SK-N-SH (cell line): ENCODE measurements at regions not wholly inside any gene's neighbourhood (a gene's known extent, or its start where the extent isn't known, plus 50 kb on each side); places are given as distances from the start of the nearest gene placed in this dataset.

Experiments used
- CTCF ChIA-PET: fragments of 300-600, 350-600 bp; formaldehyde crosslinking; extraction: SDS; loops from one replicate; lab custom pipeline; 2021; lab: Yijun Ruan, JAX
- POLR2A ChIA-PET: fragments of 350-600 bp; sonication (Branson Sonifier 250); formaldehyde crosslinking; extraction: SDS; loops from one replicate; lab custom pipeline; 2020; ENCODE audit warnings: antibody characterized with exemption, inconsistent platforms; lab: Yijun Ruan, JAX
- DNase-seq: peaks from one replicate; pipeline ENCODE4 v3.0.0; 2012
- H2AFZ ChIP-seq: fragments of 200-600 bp; sonication (generic); 2 replicates; pipeline ENCODE4 v1.8.1; 2016; ENCODE audit warnings: antibody characterized with exemption, mild to moderate bottlenecking, low read depth
- H3F3A ChIP-seq: fragments of 200-600 bp; sonication (generic); replicated peaks from 2 replicates; pipeline ENCODE3; 2016; ENCODE audit warnings: antibody characterized with exemption, mild to moderate bottlenecking; ENCODE audit not compliant: insufficient read depth
- H3K27ac ChIP-seq, 2 experiments: fragments of 200-500 bp in 1 of 2; fragments of 200-600 bp in 1 of 2; sonication (Bioruptor generic) in 1 of 2; sonication (generic), shearing (Covaris generic) in 1 of 2; 2 replicates each; pipeline versions ENCODE4 v1.5.1 to v1.6.1; 2014 to 2016; ENCODE audit warnings: low read depth in 2 of 2, inconsistent platforms in 1 of 2, low read length in 1 of 2, mild to moderate bottlenecking in 1 of 2, mixed read lengths in 1 of 2
- H3K27me3 ChIP-seq: fragments of 200-600 bp; sonication (generic), shearing (Covaris generic); 2 replicates; pipeline ENCODE4 v1.6.1; 2016; ENCODE audit warnings: mixed run types; ENCODE audit not compliant: insufficient read depth
- H3K36me3 ChIP-seq, 2 experiments: fragments of 200-500 bp in 1 of 2; fragments of 200-600 bp in 1 of 2; sonication (Bioruptor generic) in 1 of 2; sonication (generic) in 1 of 2; replicated peaks in 1 of 2; 2 replicates each; pipeline versions ENCODE3 to v1.5.1; 2014 to 2016; ENCODE audit warnings: low read length in 1 of 2, mild to moderate bottlenecking in 1 of 2; ENCODE audit not compliant: insufficient read depth in 2 of 2, control insufficient read depth in 1 of 2
- H3K4me1 ChIP-seq, 2 experiments: fragments of 200-500 bp in 1 of 2; fragments of 200-600 bp in 1 of 2; sonication (Bioruptor generic) in 1 of 2; sonication (generic), shearing (Covaris generic) in 1 of 2; 2 replicates each; pipeline versions ENCODE4 v1.5.1 to v1.6.1; 2014 to 2016; ENCODE audit warnings: low read depth in 1 of 2, low read length in 1 of 2, mixed run types in 1 of 2; ENCODE audit not compliant: insufficient read depth in 2 of 2, control insufficient read depth in 1 of 2
- H3K4me2 ChIP-seq: fragments of 200-600 bp; sonication (generic), shearing (Covaris generic); 2 replicates; pipeline ENCODE4 v1.6.1; 2017; ENCODE audit warnings: mixed run types
- H3K4me3 ChIP-seq, 2 experiments: fragments of 200-500 bp in 1 of 2; fragments of 200-600 bp in 1 of 2; sonication (Bioruptor generic) in 1 of 2; sonication (generic), shearing (Covaris generic) in 1 of 2; 2 replicates each; pipeline versions ENCODE4 v1.5.1 to v1.8.1; 2014 to 2016; ENCODE audit warnings: low read depth in 2 of 2, inconsistent platforms in 1 of 2, low read length in 1 of 2, mild to moderate bottlenecking in 1 of 2, mixed read lengths in 1 of 2, moderate library complexity in 1 of 2
- H3K79me2 ChIP-seq: fragments of 200-600 bp; sonication (generic); 2 replicates; pipeline ENCODE4 v1.8.1; 2017; ENCODE audit warnings: mild to moderate bottlenecking; ENCODE audit not compliant: insufficient read depth
- H3K9ac ChIP-seq: fragments of 200-600 bp; sonication (generic); 2 replicates; pipeline ENCODE4 v1.6.1; 2017; ENCODE audit warnings: mixed run types
- H3K9me2 ChIP-seq: fragments of 200-600 bp; sonication (generic); 2 replicates; pipeline ENCODE4 v1.6.1; 2017; ENCODE audit warnings: mixed run types
- H3K9me3 ChIP-seq: fragments of 200-600 bp; sonication (generic); 2 replicates; pipeline ENCODE4 v1.6.1; 2017; ENCODE audit warnings: mixed run types, mild to moderate bottlenecking, moderate library complexity
- H4K20me1 ChIP-seq: fragments of 200-600 bp; sonication (generic); 2 replicates; pipeline ENCODE4 v1.6.1; 2017; ENCODE audit warnings: mild to moderate bottlenecking, mixed run types; ENCODE audit not compliant: insufficient read depth
- ELF1 ChIP-seq: IDR thresholded peaks from 2 replicates; pipeline ENCODE4 v1.4.0; 2012
- EP300 ChIP-seq, 2 experiments: IDR thresholded peaks; 2 replicates each; pipeline versions ENCODE4 v1.4.0 to v1.6.1; 2012; ENCODE audit warnings: borderline replicate concordance in 1 of 2, low read depth in 1 of 2, low read length in 1 of 2
- EZH2phosphoT487 ChIP-seq: fragments of 200-600 bp; sonication (generic); IDR thresholded peaks from 2 replicates; pipeline ENCODE4 v1.6.1; 2017; ENCODE audit warnings: low read depth, mixed run types, mild to moderate bottlenecking, antibody characterized with exemption, moderate library complexity, borderline replicate concordance
- FOXJ3 ChIP-seq: sonication (generic); formaldehyde crosslinking; IDR thresholded peaks from 2 replicates; pipeline ENCODE4 v1.5.1; 2020; ENCODE audit warnings: mild to moderate bottlenecking, missing genetic modification reagents
- FOXM1 ChIP-seq: IDR thresholded peaks from 2 replicates; pipeline ENCODE4 v1.4.0; 2012; ENCODE audit warnings: low read depth, mild to moderate bottlenecking
- GATA2 ChIP-seq: sonication (generic); formaldehyde crosslinking; IDR thresholded peaks from 2 replicates; pipeline ENCODE4 v1.5.0; 2020; ENCODE audit warnings: mild to moderate bottlenecking, missing genetic modification reagents
- IRF3 ChIP-seq: fragments of 150-350 bp; IDR thresholded peaks from 2 replicates; pipeline ENCODE4 v1.6.1; 2016; ENCODE audit warnings: mild to moderate bottlenecking, low read depth, low read length
- JUND ChIP-seq: IDR thresholded peaks from 2 replicates; pipeline ENCODE4 v1.4.0; 2012
- MEF2A ChIP-seq: IDR thresholded peaks from 2 replicates; pipeline ENCODE4 v1.4.0; 2012; ENCODE audit warnings: low read depth, borderline replicate concordance
- MXI1 ChIP-seq: IDR thresholded peaks from 2 replicates; pipeline ENCODE4 v1.6.1; 2012; ENCODE audit warnings: mild to moderate bottlenecking, low read depth, low read length, improper control_type of control experiment
- NFIC ChIP-seq: IDR thresholded peaks from 2 replicates; pipeline ENCODE4 v1.4.0; 2012; ENCODE audit warnings: borderline replicate concordance
- NRF1 ChIP-seq: IDR thresholded peaks from 2 replicates; pipeline ENCODE4 v1.6.1; 2012; ENCODE audit warnings: low read depth, mild to moderate bottlenecking, low read length
- POLR2AphosphoS5 ChIP-seq: IDR thresholded peaks from 2 replicates; pipeline ENCODE4 v1.6.1; 2012; ENCODE audit warnings: low read depth, low read length
- RAD21 ChIP-seq: IDR thresholded peaks from 2 replicates; pipeline ENCODE4 v1.6.1; 2012; ENCODE audit warnings: mild to moderate bottlenecking, low read length
- RFX5 ChIP-seq: IDR thresholded peaks from 2 replicates; pipeline ENCODE4 v1.6.1; 2012; ENCODE audit warnings: mild to moderate bottlenecking, improper control_type of control experiment, low read length
- SIN3A ChIP-seq: IDR thresholded peaks from 2 replicates; pipeline ENCODE4 v1.6.1; 2012; ENCODE audit warnings: low read depth, mild to moderate bottlenecking, low read length, moderate library complexity, borderline replicate concordance
- USF2 ChIP-seq: fragments of 150-350 bp; IDR thresholded peaks from 2 replicates; pipeline ENCODE4 v1.6.1; 2017; ENCODE audit warnings: antibody characterized with exemption, low read length, low read depth, borderline replicate concordance
- TF ChIP-seq, protein P1 (sequence below): fragments of 200-600 bp; sonication (generic); IDR thresholded peaks from 2 replicates; pipeline ENCODE4 v1.6.1; 2017; ENCODE audit warnings: antibody characterized with exemption, mild to moderate bottlenecking, moderate library complexity
- TF ChIP-seq, protein P2 (sequence below): IDR thresholded peaks from 2 replicates; pipeline ENCODE4 v1.4.0; 2012; ENCODE audit warnings: low read depth, borderline replicate concordance
- TF ChIP-seq, protein P3 (sequence below): IDR thresholded peaks from 2 replicates; pipeline ENCODE4; 2012
- TF ChIP-seq, protein P4 (sequence below): IDR thresholded peaks from 2 replicates; pipeline ENCODE4 v1.4.0; 2012; ENCODE audit warnings: low read depth

DNA sequence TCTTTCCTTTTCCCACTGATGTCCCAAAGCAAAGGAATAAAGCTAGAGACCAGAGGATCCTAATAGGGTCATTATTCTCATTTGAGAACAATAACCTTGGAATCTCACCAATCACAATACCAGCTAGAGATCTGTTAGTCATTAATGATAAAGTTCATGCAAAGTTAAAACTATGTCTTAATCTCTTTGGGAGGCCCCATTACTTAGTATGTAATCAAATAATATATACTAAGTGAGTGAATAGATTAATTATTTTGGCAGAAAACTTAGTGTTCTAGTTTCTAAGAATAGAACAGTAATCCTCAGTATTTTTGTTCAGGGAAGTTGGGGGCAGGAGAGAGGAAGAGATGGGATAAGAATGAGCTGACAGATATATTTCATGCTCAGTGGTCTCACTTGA, 227.2 kb downstream of the MTERF1 start:
- no peak overlapping the region for H2AFZ ChIP-seq
- H3K36me3 ChIP-seq, result no peaks in the 10 kb centered on the region
- no peak overlapping the region for H3K4me2 ChIP-seq
- no peak overlapping the region for H3K4me3 ChIP-seq
- H3K27ac ChIP-seq, result no peak overlapping the region
- DNase-seq, result no peak
- no peaks in the 10 kb centered on the region for H3K9me3 ChIP-seq
- no peak for TF ChIP-seq GATA2 (CRISPR knock-in tag)
- TF ChIP-seq POLR2AphosphoS5, result no peak
- TF ChIP-seq MEF2A, result no peak
- no peak for TF ChIP-seq JUND
- no peak for TF ChIP-seq NFIC
- TF ChIP-seq RFX5, result no peak
- TF ChIP-seq SIN3A, result no peak
- TF ChIP-seq, protein P1, sequence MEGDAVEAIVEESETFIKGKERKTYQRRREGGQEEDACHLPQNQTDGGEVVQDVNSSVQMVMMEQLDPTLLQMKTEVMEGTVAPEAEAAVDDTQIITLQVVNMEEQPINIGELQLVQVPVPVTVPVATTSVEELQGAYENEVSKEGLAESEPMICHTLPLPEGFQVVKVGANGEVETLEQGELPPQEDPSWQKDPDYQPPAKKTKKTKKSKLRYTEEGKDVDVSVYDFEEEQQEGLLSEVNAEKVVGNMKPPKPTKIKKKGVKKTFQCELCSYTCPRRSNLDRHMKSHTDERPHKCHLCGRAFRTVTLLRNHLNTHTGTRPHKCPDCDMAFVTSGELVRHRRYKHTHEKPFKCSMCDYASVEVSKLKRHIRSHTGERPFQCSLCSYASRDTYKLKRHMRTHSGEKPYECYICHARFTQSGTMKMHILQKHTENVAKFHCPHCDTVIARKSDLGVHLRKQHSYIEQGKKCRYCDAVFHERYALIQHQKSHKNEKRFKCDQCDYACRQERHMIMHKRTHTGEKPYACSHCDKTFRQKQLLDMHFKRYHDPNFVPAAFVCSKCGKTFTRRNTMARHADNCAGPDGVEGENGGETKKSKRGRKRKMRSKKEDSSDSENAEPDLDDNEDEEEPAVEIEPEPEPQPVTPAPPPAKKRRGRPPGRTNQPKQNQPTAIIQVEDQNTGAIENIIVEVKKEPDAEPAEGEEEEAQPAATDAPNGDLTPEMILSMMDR, result no peak
- no peak for TF ChIP-seq RAD21
- TF ChIP-seq NRF1, result no peak
- peaks cover 8 to 16% of the 10 kb centered on the region in 2 experiments; a peak in 3 of 4 replicates for H3K4me1 ChIP-seq
- POLR2A ChIA-PET, result no interaction called here
- H3K9ac ChIP-seq, result no peak overlapping the region
- CTCF ChIA-PET, result interaction anchor here (1.6 kb wide), 1 partner anchor 14 kb away, joined by 5 read pairs; no protein-coding TSS in a partner anchor
- H4K20me1 ChIP-seq, result no peaks in the 10 kb centered on the region
- H3F3A ChIP-seq, result peaks cover 7% of the 10 kb centered on the region
- H3K27me3 ChIP-seq, result no peaks in the 10 kb centered on the region
- H3K79me2 ChIP-seq, result no peaks in the 10 kb centered on the region
- no peaks in the 10 kb centered on the region for H3K9me2 ChIP-seq

DNA sequence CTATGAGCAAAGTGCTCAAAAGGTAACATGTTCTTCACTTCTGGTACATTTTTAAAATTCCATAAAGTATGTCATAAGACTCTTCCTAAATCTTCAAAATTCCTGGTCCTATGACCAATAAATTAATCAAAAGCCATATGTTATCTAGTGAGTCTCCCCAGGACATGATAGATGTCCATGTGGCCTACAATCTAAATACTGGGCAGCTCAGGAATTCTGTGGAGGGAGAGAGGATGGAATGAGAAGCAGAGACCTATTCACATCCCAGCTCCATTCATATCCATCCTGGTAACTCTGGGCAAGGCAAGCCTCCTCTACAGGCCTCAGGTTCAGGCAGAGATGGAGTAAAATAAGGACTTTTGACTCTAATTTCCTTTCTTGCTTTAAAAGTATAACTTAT, 224.8 kb downstream of the MTERF1 start:
- no peak overlapping the region for H3K9ac ChIP-seq
- no peaks in the 10 kb centered on the region for H3K9me3 ChIP-seq
- no peak overlapping the region for H3K27ac ChIP-seq
- DNase-seq, result no peak
- ChIA-PET CTCF (interaction anchor here (0.5 to 1.9 kb wide), 3 partner anchors 11 to 566 kb away, joined by 4 to 5 read pairs (median 4); no protein-coding TSS in a partner anchor), POLR2A (no interaction called here)
- peaks cover 7% of the 10 kb centered on the region for H3F3A ChIP-seq
- no peak overlapping the region for H3K4me2 ChIP-seq
- H3K4me3 ChIP-seq, result no peak overlapping the region
- no peaks in the 10 kb centered on the region for H4K20me1 ChIP-seq
- H3K9me2 ChIP-seq, result no peaks in the 10 kb centered on the region
- no peaks in the 10 kb centered on the region for H3K27me3 ChIP-seq
- peaks cover 8 to 19% of the 10 kb centered on the region in 2 experiments; a peak in 3 of 4 replicates for H3K4me1 ChIP-seq
- H3K36me3 ChIP-seq, result no peaks in the 10 kb centered on the region
- no peaks in the 10 kb centered on the region for H3K79me2 ChIP-seq
- no peak overlapping the region for H2AFZ ChIP-seq
- TF ChIP-seq, protein P2, sequence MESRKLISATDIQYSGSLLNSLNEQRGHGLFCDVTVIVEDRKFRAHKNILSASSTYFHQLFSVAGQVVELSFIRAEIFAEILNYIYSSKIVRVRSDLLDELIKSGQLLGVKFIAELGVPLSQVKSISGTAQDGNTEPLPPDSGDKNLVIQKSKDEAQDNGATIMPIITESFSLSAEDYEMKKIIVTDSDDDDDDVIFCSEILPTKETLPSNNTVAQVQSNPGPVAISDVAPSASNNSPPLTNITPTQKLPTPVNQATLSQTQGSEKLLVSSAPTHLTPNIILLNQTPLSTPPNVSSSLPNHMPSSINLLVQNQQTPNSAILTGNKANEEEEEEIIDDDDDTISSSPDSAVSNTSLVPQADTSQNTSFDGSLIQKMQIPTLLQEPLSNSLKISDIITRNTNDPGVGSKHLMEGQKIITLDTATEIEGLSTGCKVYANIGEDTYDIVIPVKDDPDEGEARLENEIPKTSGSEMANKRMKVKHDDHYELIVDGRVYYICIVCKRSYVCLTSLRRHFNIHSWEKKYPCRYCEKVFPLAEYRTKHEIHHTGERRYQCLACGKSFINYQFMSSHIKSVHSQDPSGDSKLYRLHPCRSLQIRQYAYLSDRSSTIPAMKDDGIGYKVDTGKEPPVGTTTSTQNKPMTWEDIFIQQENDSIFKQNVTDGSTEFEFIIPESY, result no peak
- TF ChIP-seq FOXM1, result no peak
- TF ChIP-seq FOXJ3, result no peak
- TF ChIP-seq EZH2phosphoT487, result no peak
- no peak for TF ChIP-seq ELF1
- TF ChIP-seq GATA2 (CRISPR knock-in tag), result no peak
- no peak for TF ChIP-seq EP300 (IDR thresholded peaks at IDR 0.05; ENCODE audit: borderline replicate concordance in 1 of 2, low read depth in 1 of 2, low read length in 1 of 2)
- TF ChIP-seq, protein P3, sequence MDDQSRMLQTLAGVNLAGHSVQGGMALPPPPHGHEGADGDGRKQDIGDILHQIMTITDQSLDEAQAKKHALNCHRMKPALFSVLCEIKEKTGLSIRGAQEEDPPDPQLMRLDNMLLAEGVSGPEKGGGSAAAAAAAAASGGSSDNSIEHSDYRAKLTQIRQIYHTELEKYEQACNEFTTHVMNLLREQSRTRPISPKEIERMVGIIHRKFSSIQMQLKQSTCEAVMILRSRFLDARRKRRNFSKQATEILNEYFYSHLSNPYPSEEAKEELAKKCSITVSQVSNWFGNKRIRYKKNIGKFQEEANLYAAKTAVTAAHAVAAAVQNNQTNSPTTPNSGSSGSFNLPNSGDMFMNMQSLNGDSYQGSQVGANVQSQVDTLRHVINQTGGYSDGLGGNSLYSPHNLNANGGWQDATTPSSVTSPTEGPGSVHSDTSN, result no peak
- TF ChIP-seq NFIC, result no peak
- no peak for TF ChIP-seq POLR2AphosphoS5
- no peak for TF ChIP-seq MXI1
- TF ChIP-seq RAD21, result no peak
- TF ChIP-seq JUND, result no peak
- TF ChIP-seq SIN3A, result no peak
- no peak for TF ChIP-seq IRF3
- TF ChIP-seq USF2, result no peak
- TF ChIP-seq, protein P4, sequence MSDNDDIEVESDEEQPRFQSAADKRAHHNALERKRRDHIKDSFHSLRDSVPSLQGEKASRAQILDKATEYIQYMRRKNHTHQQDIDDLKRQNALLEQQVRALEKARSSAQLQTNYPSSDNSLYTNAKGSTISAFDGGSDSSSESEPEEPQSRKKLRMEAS, result no peak
- TF ChIP-seq RFX5, result no peak
